Heart left ventricle (tissue), 13 donors: ENCODE measurements at regions not wholly inside any gene's neighbourhood (a gene's known extent, or its start where the extent isn't known, plus 50 kb on each side); places are given as distances from the start of the nearest gene placed in this dataset.
"Not testable (repeated sequence)": the region's sequence is repeated elsewhere in the genome, so short reads cannot be mapped to it uniquely, and the experiment has no call there.

ENCODE experiments used
- CTCF ChIP-seq, 12 donors: fragments of 200-600 bp; sonication (generic) in 4 of 12; IDR thresholded peaks; one replicate each; pipeline versions ENCODE4 v1.5.0 to v1.8.0; 2018 to 2022; ENCODE audit warnings: antibody characterized with exemption in 12 of 12, mild to moderate bottlenecking in 5 of 12
- POLR2A ChIP-seq, 2 donors: fragments of 450-650 bp; IDR thresholded peaks; one replicate each; pipeline ENCODE4 v1.6.1; 2017; ENCODE audit warnings: antibody characterized with exemption in 2 of 2, mild to moderate bottlenecking in 2 of 2, moderate library complexity in 2 of 2
- donor health status: ischemic (EF 13 %, LVEDD 7.1; RV severe dilation, severe dysfunction).
- donor health status: DM: no; HTN: yes; CAD: no.
- donor health status: DM: no; HTN: no; CAD: no.
- donor health status: ischemic (EF 25% LVEDD 6.9; RV normal size, moderate dysfunction).
- donor health status: ischemic (EF 25% LVEDD 5.7; RV mildly dilated, moderate dysfunction).
- donor health status: ischemic (EF 35%, LVEDD 5.7; RV mildly dilated, moderate dysfunction).
- donor health status: nonischemic (EF 11% LVEDD 7.7; RV severe dilation, severe dysfunction).
- donor health status: DM: yes; HTN: yes; CAD: no.
- donor health status: PGD.
- donor health status: ischemic (EF 29% LVEDD 5.4; RV normal size, mild dysfunction).
- donor health status: nonischemic (EF 23%, LVEDD 6.1; RV moderate dilation, normal function).

GRCh38 chr4:112092330-112092729 is 52.9 kb upstream of the FAM241A start:
- TF ChIP-seq CTCF, POLR2A (IDR thresholded peaks at IDR 0.05): not testable (repeated sequence)
